Loucy (cell line): ENCODE measurements at regions not wholly inside any gene's neighbourhood (a gene's known extent, or its start where the extent isn't known, plus 50 kb on each side); places are given as distances from the start of the nearest gene placed in this dataset.

Source experiments
- CTCF ChIP-seq: fragments of 200-600 bp; sonication (generic); conservative IDR thresholded peaks from 2 replicates; pipeline ENCODE4 v1.5.1; 2014; ENCODE audit warnings: mild to moderate bottlenecking, antibody characterized with exemption, low read length
- EZH2phosphoT487 ChIP-seq: fragments of 200-600 bp; IDR thresholded peaks from 2 replicates; pipeline ENCODE4 v1.6.1; 2018; ENCODE audit warnings: antibody characterized with exemption, mild to moderate bottlenecking, moderate library complexity, borderline replicate concordance

- no peak for TF ChIP-seq CTCF
- TF ChIP-seq EZH2phosphoT487 = no peak
These were observed 566.3 kb upstream of the GALNTL6 start for GRCh38 chr4:171246948-171247347.
